ENCODE measurements at regions not wholly inside any gene's neighbourhood (a gene's known extent, or its start where the extent isn't known, plus 50 kb on each side); places are given as distances from the start of the nearest gene placed in this dataset.
"Not testable (repeated sequence)": the region's sequence is repeated elsewhere in the genome, so short reads cannot be mapped to it uniquely, and the experiment has no call there.

GRCh38 chr16:66182592-66182991 is 183.9 kb upstream of the CDH5 start:
- Histone ChIP-seq H3K4me3 (IDR thresholded peaks at IDR 0.05; ENCODE audit: insufficient read depth, low read depth, low read length) (no peak overlapping the region), H3K79me2 (ENCODE audit: insufficient read depth, low read depth) (no peaks in the 10 kb centered on the region), H3K36me3 (ENCODE audit: insufficient read depth) (no peaks in the 10 kb centered on the region), H3K4me2 (no peak overlapping the region), H3K27ac (no peak overlapping the region), H2AFZ (ENCODE audit: low read depth) (no peak overlapping the region), H4K20me1 (ENCODE audit: insufficient read depth) (no peaks in the 10 kb centered on the region), H3K9ac (no peak overlapping the region), H3K4me1 (ENCODE audit: low read depth, poor library complexity, severe bottlenecking) (no peaks in the 10 kb centered on the region), H3K27me3 (ENCODE audit: insufficient read depth, low read depth) (no peaks in the 10 kb centered on the region)
- TF ChIP-seq CTCF (conservative IDR thresholded peaks at IDR 0.05; ENCODE audit: low read depth, low read length) = no peak

- Histone ChIP-seq H3K9ac (no peak overlapping the region), H3K79me2 (ENCODE audit: insufficient read depth, low read depth) (no peaks in the 10 kb centered on the region), H3K4me3 (IDR thresholded peaks at IDR 0.05; ENCODE audit: insufficient read depth, low read depth, low read length) (no peak overlapping the region), H2AFZ (ENCODE audit: low read depth) (no peak overlapping the region), H3K4me2 (no peak overlapping the region), H3K4me1 (ENCODE audit: low read depth, poor library complexity, severe bottlenecking) (no peaks in the 10 kb centered on the region), H3K27ac (no peak overlapping the region), H3K36me3 (ENCODE audit: insufficient read depth) (no peaks in the 10 kb centered on the region), H4K20me1 (ENCODE audit: insufficient read depth) (no peaks in the 10 kb centered on the region), H3K27me3 (ENCODE audit: insufficient read depth, low read depth) (no peaks in the 10 kb centered on the region)
- TF ChIP-seq CTCF (conservative IDR thresholded peaks at IDR 0.05; ENCODE audit: low read depth, low read length) = no peak
These were observed 189.8 kb upstream of the CDH5 start for GRCh38 chr16:66176731-66177130.

- Histone ChIP-seq H3K27me3 (ENCODE audit: insufficient read depth, low read depth) (no peaks in the 10 kb centered on the region), H3K4me1 (ENCODE audit: low read depth, poor library complexity, severe bottlenecking) (no peaks in the 10 kb centered on the region), H3K36me3 (ENCODE audit: insufficient read depth) (no peaks in the 10 kb centered on the region), H3K9ac (no peak overlapping the region), H2AFZ (ENCODE audit: low read depth) (no peak overlapping the region), H3K79me2 (ENCODE audit: insufficient read depth, low read depth) (no peaks in the 10 kb centered on the region), H3K4me2 (no peak overlapping the region), H4K20me1 (ENCODE audit: insufficient read depth) (no peaks in the 10 kb centered on the region), H3K4me3 (IDR thresholded peaks at IDR 0.05; ENCODE audit: insufficient read depth, low read depth, low read length) (no peak overlapping the region), H3K27ac (no peak overlapping the region)
- no peak for TF ChIP-seq CTCF (conservative IDR thresholded peaks at IDR 0.05; ENCODE audit: low read depth, low read length)
These were observed 190.4 kb upstream of the CDH5 start for GRCh38 chr16:66176111-66176510.

- no peak overlapping the region for H3K4me2 ChIP-seq
- no peaks in the 10 kb centered on the region for H3K27me3 ChIP-seq (ENCODE audit: insufficient read depth, low read depth)
- H4K20me1 ChIP-seq (ENCODE audit: insufficient read depth) = no peaks in the 10 kb centered on the region
- H3K27ac ChIP-seq = no peak overlapping the region
- no peak overlapping the region for H3K4me3 ChIP-seq (IDR thresholded peaks at IDR 0.05; ENCODE audit: insufficient read depth, low read depth, low read length)
- no peak overlapping the region for H2AFZ ChIP-seq (ENCODE audit: low read depth)
- no peaks in the 10 kb centered on the region for H3K79me2 ChIP-seq (ENCODE audit: insufficient read depth, low read depth)
- no peak overlapping the region for H3K9ac ChIP-seq
- no peaks in the 10 kb centered on the region for H3K36me3 ChIP-seq (ENCODE audit: insufficient read depth)
- H3K4me1 ChIP-seq (ENCODE audit: low read depth, poor library complexity, severe bottlenecking) = no peaks in the 10 kb centered on the region
- TF ChIP-seq CTCF (conservative IDR thresholded peaks at IDR 0.05; ENCODE audit: low read depth, low read length) = no peak
These were observed 190.9 kb upstream of the CDH5 start for GRCh38 chr16:66175636-66176035.

GRCh38 chr16:66175058-66175457 is 191.4 kb upstream of the CDH5 start:
- no peak overlapping the region for H3K9ac ChIP-seq
- no peak overlapping the region for H3K27ac ChIP-seq
- no peak for TF ChIP-seq CTCF (conservative IDR thresholded peaks at IDR 0.05; ENCODE audit: low read depth, low read length)
- H4K20me1 ChIP-seq (ENCODE audit: insufficient read depth) = no peaks in the 10 kb centered on the region
- H3K4me2 ChIP-seq = no peak overlapping the region
- H3K27me3 ChIP-seq (ENCODE audit: insufficient read depth, low read depth) = no peaks in the 10 kb centered on the region
- no peak overlapping the region for H2AFZ ChIP-seq (ENCODE audit: low read depth)
- H3K4me3 ChIP-seq (IDR thresholded peaks at IDR 0.05; ENCODE audit: insufficient read depth, low read depth, low read length) = no peak overlapping the region
- no peaks in the 10 kb centered on the region for H3K36me3 ChIP-seq (ENCODE audit: insufficient read depth)
- no peaks in the 10 kb centered on the region for H3K79me2 ChIP-seq (ENCODE audit: insufficient read depth, low read depth)
- no peaks in the 10 kb centered on the region for H3K4me1 ChIP-seq (ENCODE audit: low read depth, poor library complexity, severe bottlenecking)

- not testable (repeated sequence) for H3K4me3 ChIP-seq (IDR thresholded peaks at IDR 0.05; ENCODE audit: insufficient read depth, low read depth, low read length); H4K20me1 ChIP-seq (ENCODE audit: insufficient read depth); H3K4me2 ChIP-seq; H3K27ac ChIP-seq; H3K27me3 ChIP-seq (ENCODE audit: insufficient read depth, low read depth); H3K9ac ChIP-seq; H3K79me2 ChIP-seq (ENCODE audit: insufficient read depth, low read depth); H2AFZ ChIP-seq (ENCODE audit: low read depth); H3K36me3 ChIP-seq (ENCODE audit: insufficient read depth); H3K4me1 ChIP-seq (ENCODE audit: low read depth, poor library complexity, severe bottlenecking)
These were observed 192.7 kb upstream of the CDH5 start for GRCh38 chr16:66173796-66174195.

- not testable (repeated sequence) for H3K27ac ChIP-seq; H3K36me3 ChIP-seq (ENCODE audit: insufficient read depth); H3K9ac ChIP-seq; H3K4me2 ChIP-seq; H2AFZ ChIP-seq (ENCODE audit: low read depth); H3K4me3 ChIP-seq (IDR thresholded peaks at IDR 0.05; ENCODE audit: insufficient read depth, low read depth, low read length); H3K4me1 ChIP-seq (ENCODE audit: low read depth, poor library complexity, severe bottlenecking); H3K27me3 ChIP-seq (ENCODE audit: insufficient read depth, low read depth); H3K79me2 ChIP-seq (ENCODE audit: insufficient read depth, low read depth); H4K20me1 ChIP-seq (ENCODE audit: insufficient read depth)
These were observed 193.3 kb upstream of the CDH5 start for GRCh38 chr16:66173181-66173580.
